ENCODE measurements at regions not wholly inside any gene's neighbourhood (a gene's known extent, or its start where the extent isn't known, plus 50 kb on each side); places are given as distances from the start of the nearest gene placed in this dataset.

- DNase-seq: no peak
- Histone ChIP-seq H3K9me3 (peaks cover 0 to 2% (median 0%) of the 10 kb centered on the region in 4 donors), H3K4me3 (no peak overlapping the region), H3K27ac (no peak overlapping the region), H3K27me3 (no peaks in the 10 kb centered on the region), H3K4me1 (no peaks in the 10 kb centered on the region), H3K36me3 (no peaks in the 10 kb centered on the region)
- TF ChIP-seq, protein P1, sequence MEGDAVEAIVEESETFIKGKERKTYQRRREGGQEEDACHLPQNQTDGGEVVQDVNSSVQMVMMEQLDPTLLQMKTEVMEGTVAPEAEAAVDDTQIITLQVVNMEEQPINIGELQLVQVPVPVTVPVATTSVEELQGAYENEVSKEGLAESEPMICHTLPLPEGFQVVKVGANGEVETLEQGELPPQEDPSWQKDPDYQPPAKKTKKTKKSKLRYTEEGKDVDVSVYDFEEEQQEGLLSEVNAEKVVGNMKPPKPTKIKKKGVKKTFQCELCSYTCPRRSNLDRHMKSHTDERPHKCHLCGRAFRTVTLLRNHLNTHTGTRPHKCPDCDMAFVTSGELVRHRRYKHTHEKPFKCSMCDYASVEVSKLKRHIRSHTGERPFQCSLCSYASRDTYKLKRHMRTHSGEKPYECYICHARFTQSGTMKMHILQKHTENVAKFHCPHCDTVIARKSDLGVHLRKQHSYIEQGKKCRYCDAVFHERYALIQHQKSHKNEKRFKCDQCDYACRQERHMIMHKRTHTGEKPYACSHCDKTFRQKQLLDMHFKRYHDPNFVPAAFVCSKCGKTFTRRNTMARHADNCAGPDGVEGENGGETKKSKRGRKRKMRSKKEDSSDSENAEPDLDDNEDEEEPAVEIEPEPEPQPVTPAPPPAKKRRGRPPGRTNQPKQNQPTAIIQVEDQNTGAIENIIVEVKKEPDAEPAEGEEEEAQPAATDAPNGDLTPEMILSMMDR (IDR thresholded peaks at IDR 0.05): no peak
- TF ChIP-seq POLR2A (IDR thresholded peaks at IDR 0.05): no peak
Observed at GRCh38 chr1:232196042-232196441, 433.9 kb downstream of the SIPA1L2 start.

GRCh38 chr1:232194424-232194823, 435.5 kb downstream of the SIPA1L2 start:
- Histone ChIP-seq H3K36me3 (no peaks in the 10 kb centered on the region), H3K4me3 (no peak overlapping the region), H3K27ac (no peak overlapping the region), H3K4me1 (no peaks in the 10 kb centered on the region), H3K27me3 (no peaks in the 10 kb centered on the region), H3K9me3 (no peaks in the 10 kb centered on the region)
- no peak for TF ChIP-seq POLR2A (IDR thresholded peaks at IDR 0.05)
- TF ChIP-seq, protein P1 (IDR thresholded peaks at IDR 0.05): no peak
- no peak for DNase-seq

- TF ChIP-seq, protein P1 (IDR thresholded peaks at IDR 0.05): no peak
- TF ChIP-seq POLR2A (IDR thresholded peaks at IDR 0.05): no peak
- DNase-seq: no peak
- Histone ChIP-seq H3K4me3 (no peak overlapping the region), H3K27me3 (no peaks in the 10 kb centered on the region), H3K4me1 (no peaks in the 10 kb centered on the region), H3K36me3 (no peaks in the 10 kb centered on the region), H3K27ac (peak overlapping the region in 1 of 4 donors; percentile 32), H3K9me3 (no peaks in the 10 kb centered on the region)
Observed at GRCh38 chr1:232193451-232193783, 436.5 kb downstream of the SIPA1L2 start.

GRCh38 chr1:232192781-232193450, 437.0 kb downstream of the SIPA1L2 start:
- no peak for DNase-seq
- no peaks in the 10 kb centered on the region for H3K36me3 ChIP-seq
- no peaks in the 10 kb centered on the region for H3K4me1 ChIP-seq
- H3K27ac ChIP-seq: peak overlapping the region in 1 of 4 donors; percentile 55
- TF ChIP-seq, protein P1 (IDR thresholded peaks at IDR 0.05): no peak
- TF ChIP-seq POLR2A (IDR thresholded peaks at IDR 0.05): no peak
- no peak overlapping the region for H3K4me3 ChIP-seq
- H3K9me3 ChIP-seq: no peaks in the 10 kb centered on the region
- H3K27me3 ChIP-seq: no peaks in the 10 kb centered on the region

- H3K4me1 ChIP-seq: no peaks in the 10 kb centered on the region
- TF ChIP-seq, protein P1 (IDR thresholded peaks at IDR 0.05): no peak
- H3K4me3 ChIP-seq: no peak overlapping the region
- no peaks in the 10 kb centered on the region for H3K9me3 ChIP-seq
- H3K27ac ChIP-seq: no peak overlapping the region
- DNase-seq: no peak
- H3K36me3 ChIP-seq: no peaks in the 10 kb centered on the region
- H3K27me3 ChIP-seq: no peaks in the 10 kb centered on the region
Observed at GRCh38 chr1:232191560-232191959, 438.4 kb downstream of the SIPA1L2 start.

DNA sequence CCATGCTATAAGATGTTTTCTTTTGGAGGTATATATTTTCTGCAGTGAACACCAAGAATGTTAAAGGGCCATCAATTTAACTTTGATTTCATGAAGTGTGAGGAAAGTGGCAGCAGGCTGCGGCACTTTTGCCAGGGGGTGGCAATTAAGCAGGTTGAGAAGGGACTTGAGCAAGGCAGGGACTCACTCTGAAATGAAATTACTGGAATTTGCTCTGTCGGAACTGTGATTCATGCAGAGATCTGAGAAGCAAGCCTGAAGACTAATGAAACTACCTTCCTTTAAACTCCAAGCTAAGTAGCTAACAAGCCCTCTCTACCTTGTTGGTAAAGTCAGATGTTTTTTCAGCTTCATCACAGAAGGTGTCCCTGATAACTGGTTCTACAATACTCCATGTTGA, 441.6 kb downstream of the SIPA1L2 start:
- no peaks in the 10 kb centered on the region for H3K4me1 ChIP-seq
- no peak overlapping the region for H3K4me3 ChIP-seq
- H3K36me3 ChIP-seq: no peaks in the 10 kb centered on the region
- H3K27me3 ChIP-seq: no peaks in the 10 kb centered on the region
- DNase-seq: no peak
- TF ChIP-seq, protein P1 (IDR thresholded peaks at IDR 0.05): no peak
- no peak for TF ChIP-seq POLR2A (IDR thresholded peaks at IDR 0.05)
- no peaks in the 10 kb centered on the region for H3K9me3 ChIP-seq
- H3K27ac ChIP-seq: no peak overlapping the region

Measured in Peyer's patch (tissue), 4 donors.